GM06990 (cell line): ENCODE measurements at regions not wholly inside any gene's neighbourhood (a gene's known extent, or its start where the extent isn't known, plus 50 kb on each side); places are given as distances from the start of the nearest gene placed in this dataset.
"Not testable (repeated sequence)": the region's sequence is repeated elsewhere in the genome, so short reads cannot be mapped to it uniquely, and the experiment has no call there.

Source experiments
- DNase-seq: peaks from one replicate; pipeline ENCODE4 v3.0.0-alpha.2; 2011; ENCODE audit not compliant: insufficient read length; ENCODE audit errors: extremely low read depth
- H3K27me3 ChIP-seq: replicated peaks from 2 replicates; pipeline ENCODE4 v1.6.0; 2011; ENCODE audit warnings: low read length; ENCODE audit not compliant: control insufficient read depth, insufficient read depth
- H3K36me3 ChIP-seq: 2 replicates; pipeline ENCODE4 v1.5.1; 2011; ENCODE audit warnings: low read length; ENCODE audit not compliant: control insufficient read depth, insufficient read depth
- H3K4me3 ChIP-seq: replicated peaks from 2 replicates; pipeline ENCODE4 v1.5.1; 2011; ENCODE audit warnings: low read depth, mild to moderate bottlenecking, control low read depth, low read length
- TF ChIP-seq, protein P1 (sequence below): IDR thresholded peaks from 2 replicates; pipeline ENCODE4 v1.5.1; 2011; ENCODE audit warnings: low read length, control low read depth, mild to moderate bottlenecking, inconsistent platforms; ENCODE audit not compliant: insufficient read depth, poor library complexity, severe bottlenecking

GRCh38 chr20:25867776-25868649 lies 171.4 kb upstream of the ZNF337 start:
- H3K4me3 ChIP-seq = no peak overlapping the region

GRCh38 chr20:25867015-25867775 lies 170.5 kb upstream of the ZNF337 start:
- not testable (repeated sequence) for DNase-seq, H3K4me3 ChIP-seq, H3K36me3 ChIP-seq, H3K27me3 ChIP-seq

More at GRCh38 chr20:25867776-25868649, 171.4 kb upstream of the ZNF337 start:
- Histone ChIP-seq H3K27me3 (no peaks in the 10 kb centered on the region; the same call in 1 of the 2 replicates), H3K36me3 (no peaks in the 10 kb centered on the region)
- peak; percentile 46 for DNase-seq
- TF ChIP-seq, protein P1, sequence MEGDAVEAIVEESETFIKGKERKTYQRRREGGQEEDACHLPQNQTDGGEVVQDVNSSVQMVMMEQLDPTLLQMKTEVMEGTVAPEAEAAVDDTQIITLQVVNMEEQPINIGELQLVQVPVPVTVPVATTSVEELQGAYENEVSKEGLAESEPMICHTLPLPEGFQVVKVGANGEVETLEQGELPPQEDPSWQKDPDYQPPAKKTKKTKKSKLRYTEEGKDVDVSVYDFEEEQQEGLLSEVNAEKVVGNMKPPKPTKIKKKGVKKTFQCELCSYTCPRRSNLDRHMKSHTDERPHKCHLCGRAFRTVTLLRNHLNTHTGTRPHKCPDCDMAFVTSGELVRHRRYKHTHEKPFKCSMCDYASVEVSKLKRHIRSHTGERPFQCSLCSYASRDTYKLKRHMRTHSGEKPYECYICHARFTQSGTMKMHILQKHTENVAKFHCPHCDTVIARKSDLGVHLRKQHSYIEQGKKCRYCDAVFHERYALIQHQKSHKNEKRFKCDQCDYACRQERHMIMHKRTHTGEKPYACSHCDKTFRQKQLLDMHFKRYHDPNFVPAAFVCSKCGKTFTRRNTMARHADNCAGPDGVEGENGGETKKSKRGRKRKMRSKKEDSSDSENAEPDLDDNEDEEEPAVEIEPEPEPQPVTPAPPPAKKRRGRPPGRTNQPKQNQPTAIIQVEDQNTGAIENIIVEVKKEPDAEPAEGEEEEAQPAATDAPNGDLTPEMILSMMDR = no peak

GRCh38 chr20:25865715-25866656 lies 169.3 kb upstream of the ZNF337 start:
- TF ChIP-seq, protein P1 = no peak
- peak; percentile 49 for DNase-seq
- H3K4me3 ChIP-seq = no peak overlapping the region
- no peaks in the 10 kb centered on the region for H3K36me3 ChIP-seq
- H3K27me3 ChIP-seq = no peaks in the 10 kb centered on the region; the same call in 1 of the 2 replicates

- DNase-seq, H3K36me3 ChIP-seq, H3K27me3 ChIP-seq: not testable (repeated sequence)
- peak overlapping the region; percentile 3; the same call in 1 of the 2 replicates for H3K4me3 ChIP-seq
Measured at GRCh38 chr20:25864963-25865714, 168.5 kb upstream of the ZNF337 start.

DNA sequence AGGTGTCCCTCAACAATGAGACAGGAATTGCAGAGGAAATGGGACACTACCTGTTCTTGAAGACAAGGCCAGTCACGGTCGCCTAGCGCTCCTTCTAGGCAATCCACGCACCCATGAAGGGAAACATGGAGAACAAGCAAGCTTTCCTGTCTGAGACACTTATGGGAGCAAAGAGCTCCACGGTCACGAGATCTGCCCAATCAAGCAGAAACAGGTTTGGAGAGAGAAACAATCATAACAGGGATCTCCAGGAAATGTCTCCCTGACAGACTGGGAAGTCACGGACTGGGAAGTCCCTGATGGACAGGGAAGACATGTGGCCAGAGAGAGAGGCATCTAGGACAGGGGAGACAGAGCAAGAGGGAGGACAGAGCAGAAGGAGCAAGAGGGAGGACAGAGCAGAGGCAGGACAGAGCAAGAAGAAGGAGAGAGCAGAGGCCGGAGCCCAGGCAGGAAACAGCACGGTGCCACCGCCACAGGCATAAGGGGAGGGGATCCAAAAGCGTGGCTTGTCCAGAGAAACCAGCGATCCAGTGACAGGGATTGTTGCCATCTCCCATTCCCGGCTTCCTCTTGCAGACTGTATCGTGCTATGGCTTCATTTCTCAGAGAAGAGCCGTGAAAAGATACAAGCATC lies 167.8 kb upstream of the ZNF337 start:
- Histone ChIP-seq H3K27me3 (no peaks in the 10 kb centered on the region; the same call in 1 of the 2 replicates), H3K36me3 (no peaks in the 10 kb centered on the region), H3K4me3 (no peak overlapping the region)
- TF ChIP-seq, protein P1 = no peak
- no peak for DNase-seq
